Activated T-helper 17 cell treated with anti-CD3 and anti-CD28 coated beads, Interleukin-2, amount 50 U/mL, for 72 hours (primary cell): ENCODE measurements at regions not wholly inside any gene's neighbourhood (a gene's known extent, or its start where the extent isn't known, plus 50 kb on each side); places are given as distances from the start of the nearest gene placed in this dataset.

Experiments used
- ATAC-seq: fragments of 150-1000 bp; cut with Tn5 transposase; replicated peaks from 2 replicates; pipeline ENCODE4 v1.10.0; 2021; ENCODE audit warnings: mild to moderate bottlenecking, moderate library complexity
- H3K27ac Mint-ChIP-seq: one replicate; pipeline ENCODE4 v1.8.0; 2022; ENCODE audit warnings: mixed read lengths
- H3K27me3 Mint-ChIP-seq: one replicate; pipeline ENCODE4 v1.8.0; 2022; ENCODE audit warnings: mixed read lengths
- H3K36me3 Mint-ChIP-seq: one replicate; pipeline ENCODE4 v1.8.0; 2022; ENCODE audit warnings: low read depth, mild to moderate bottlenecking, mixed read lengths
- H3K4me1 Mint-ChIP-seq: one replicate; pipeline ENCODE4 v1.8.0; 2022; ENCODE audit warnings: mixed read lengths
- H3K4me3 Mint-ChIP-seq: one replicate; pipeline ENCODE4 v1.8.0; 2022; ENCODE audit warnings: mild to moderate bottlenecking, mixed read lengths
- H3K9me3 Mint-ChIP-seq: one replicate; pipeline ENCODE4 v1.8.0; 2022; ENCODE audit warnings: mixed read lengths

DNA sequence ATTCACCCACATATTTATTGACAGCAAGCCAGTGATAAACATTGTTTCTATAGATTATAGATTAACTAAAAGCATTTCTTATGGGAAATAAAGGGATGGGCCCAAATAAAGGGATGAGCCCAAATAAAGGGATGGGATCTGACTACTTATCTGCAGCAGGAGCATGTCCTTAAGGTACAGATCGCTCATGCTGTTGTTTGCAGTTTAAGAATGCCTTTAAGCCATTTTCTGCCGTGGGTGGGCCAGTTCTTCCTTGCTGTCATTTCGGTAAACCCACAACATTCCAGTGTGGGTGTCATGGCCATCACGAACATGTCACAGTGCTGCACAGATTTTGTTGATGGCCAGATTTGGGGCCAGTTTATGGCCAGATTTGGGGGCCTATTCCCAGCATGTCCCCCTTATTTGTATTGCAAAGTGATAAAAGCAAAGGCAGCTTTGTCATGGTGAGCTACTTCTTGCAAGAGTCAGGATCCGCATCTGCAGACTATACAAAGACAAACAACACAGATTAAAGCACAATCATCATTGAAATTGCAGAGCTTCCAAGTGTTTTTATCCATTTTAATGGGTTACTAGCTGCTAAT is 700.7 kb downstream of the LRFN5 start:
- no peak for ATAC-seq
- Mint-ChIP-seq H3K4me1 (no peaks in the 10 kb centered on the region), H3K27me3 (no peaks in the 10 kb centered on the region), H3K36me3 (no peaks in the 10 kb centered on the region), H3K4me3 (no peak overlapping the region), H3K9me3 (peaks cover 24% of the 10 kb centered on the region), H3K27ac (no peak overlapping the region)

DNA sequence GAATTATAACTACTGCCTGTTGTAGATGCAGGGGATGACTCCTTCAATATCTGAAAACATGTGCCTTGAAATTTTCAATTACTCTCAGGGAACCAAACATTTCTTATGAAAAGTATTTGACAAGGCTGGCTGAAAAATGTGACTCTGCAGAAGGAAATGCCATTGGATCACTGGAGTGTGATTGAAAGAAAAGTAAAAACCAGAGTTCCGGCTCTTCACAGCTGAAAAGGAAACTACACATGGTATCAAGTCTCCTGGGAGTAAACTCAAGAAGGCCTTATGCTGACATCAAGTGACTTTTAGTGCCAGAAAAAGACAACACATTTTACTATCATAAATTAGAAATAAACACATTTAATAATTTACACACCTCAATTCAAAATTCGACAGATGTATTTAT is 693.0 kb downstream of the LRFN5 start:
- H3K27me3 Mint-ChIP-seq = no peaks in the 10 kb centered on the region
- no peaks in the 10 kb centered on the region for H3K4me1 Mint-ChIP-seq
- no peaks in the 10 kb centered on the region for H3K36me3 Mint-ChIP-seq
- no peak overlapping the region for H3K27ac Mint-ChIP-seq
- peaks cover 14% of the 10 kb centered on the region for H3K9me3 Mint-ChIP-seq
- no peak for ATAC-seq
- no peak overlapping the region for H3K4me3 Mint-ChIP-seq

DNA sequence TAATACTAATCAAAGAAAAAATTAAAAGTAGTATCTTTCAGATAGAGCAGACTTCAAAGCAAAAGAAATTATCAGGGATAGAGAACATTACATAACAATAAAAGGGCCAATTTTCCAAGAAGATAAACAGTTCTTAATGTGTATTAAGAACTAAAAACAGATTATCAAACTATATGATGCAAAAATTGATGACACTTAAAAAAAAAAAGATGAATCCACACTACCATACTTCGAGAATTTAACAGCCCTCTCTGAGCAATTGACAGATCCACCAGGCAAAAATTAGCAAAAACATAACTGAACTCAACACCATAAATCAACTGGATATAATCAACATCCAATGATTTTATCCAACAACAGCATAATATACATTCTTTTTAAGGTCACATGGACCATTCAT is 686.5 kb downstream of the LRFN5 start:
- Mint-ChIP-seq H3K4me3 (no peak overlapping the region), H3K4me1 (no peaks in the 10 kb centered on the region), H3K27me3 (no peaks in the 10 kb centered on the region), H3K9me3 (peaks cover 8% of the 10 kb centered on the region), H3K36me3 (no peaks in the 10 kb centered on the region), H3K27ac (no peak overlapping the region)
- no peak for ATAC-seq

DNA sequence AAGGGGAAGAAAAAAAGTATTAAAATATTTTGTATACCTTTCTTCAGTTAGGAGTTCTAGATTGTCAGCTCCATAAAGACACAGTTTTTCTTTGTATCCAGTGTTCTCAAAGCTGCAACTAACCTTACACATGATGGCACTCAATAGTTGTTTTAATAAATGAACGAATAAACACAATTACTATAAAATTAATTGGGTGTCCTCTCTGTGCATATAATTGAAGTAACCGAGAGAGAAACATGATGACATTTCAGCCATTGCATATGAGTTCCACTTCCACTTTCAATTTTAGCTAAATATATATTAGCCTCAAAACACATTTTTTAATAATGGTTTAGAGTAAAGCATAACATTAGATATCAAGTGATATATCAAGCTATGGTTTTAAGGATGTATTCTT is 671.2 kb downstream of the LRFN5 start:
- H3K9me3 Mint-ChIP-seq = peaks cover 9% of the 10 kb centered on the region
- no peak overlapping the region for H3K27ac Mint-ChIP-seq
- H3K4me1 Mint-ChIP-seq = no peaks in the 10 kb centered on the region
- H3K4me3 Mint-ChIP-seq = no peak overlapping the region
- ATAC-seq = no peak
- no peaks in the 10 kb centered on the region for H3K36me3 Mint-ChIP-seq
- H3K27me3 Mint-ChIP-seq = no peaks in the 10 kb centered on the region

DNA sequence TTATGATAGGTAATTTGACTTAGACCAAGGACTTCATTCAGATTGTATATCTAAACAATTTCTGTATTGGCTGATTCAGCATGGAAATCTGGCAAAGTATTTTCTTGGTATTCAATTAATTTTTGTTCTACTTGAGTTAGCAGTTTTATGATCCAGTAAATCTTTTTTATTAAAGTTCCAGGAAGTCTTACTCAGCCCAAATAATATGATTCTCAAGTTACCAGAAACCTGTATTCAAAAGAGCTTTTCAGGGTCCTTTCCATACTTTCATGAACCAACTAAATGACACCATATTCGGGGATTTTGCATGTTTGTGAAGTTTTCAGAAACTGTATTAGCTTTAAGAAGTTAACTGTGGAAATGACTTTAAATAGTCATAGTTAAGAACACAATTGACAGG is 662.6 kb downstream of the LRFN5 start:
- Mint-ChIP-seq H3K4me3 (no peak overlapping the region), H3K4me1 (no peaks in the 10 kb centered on the region), H3K27me3 (no peaks in the 10 kb centered on the region), H3K36me3 (no peaks in the 10 kb centered on the region), H3K9me3 (peaks cover under 1% of the 10 kb centered on the region), H3K27ac (no peak overlapping the region)
- no peak for ATAC-seq

DNA sequence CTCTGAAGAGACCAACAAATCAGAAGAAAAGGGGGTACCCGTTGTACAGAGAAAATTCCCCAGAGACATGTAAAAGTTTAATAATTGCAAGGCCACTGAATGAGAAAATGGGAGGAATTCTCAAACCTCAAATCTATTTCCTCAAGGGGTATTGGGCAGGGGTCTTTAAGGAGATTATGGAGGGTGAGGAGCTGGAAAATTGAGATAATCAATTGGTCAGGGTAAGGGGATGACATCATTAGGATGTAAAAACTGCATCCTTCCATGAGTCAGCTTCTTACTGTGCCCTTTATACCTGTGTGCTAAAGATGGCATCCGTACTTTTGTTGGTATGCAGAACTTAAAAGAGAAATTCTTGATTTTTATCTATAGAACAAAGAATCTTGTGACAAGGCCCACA is 641.5 kb downstream of the LRFN5 start:
- ATAC-seq = no peak
- H3K4me3 Mint-ChIP-seq = no peak overlapping the region
- no peaks in the 10 kb centered on the region for H3K4me1 Mint-ChIP-seq
- no peaks in the 10 kb centered on the region for H3K36me3 Mint-ChIP-seq
- H3K27me3 Mint-ChIP-seq = no peaks in the 10 kb centered on the region
- H3K27ac Mint-ChIP-seq = no peak overlapping the region
- H3K9me3 Mint-ChIP-seq = peaks cover 3% of the 10 kb centered on the region

DNA sequence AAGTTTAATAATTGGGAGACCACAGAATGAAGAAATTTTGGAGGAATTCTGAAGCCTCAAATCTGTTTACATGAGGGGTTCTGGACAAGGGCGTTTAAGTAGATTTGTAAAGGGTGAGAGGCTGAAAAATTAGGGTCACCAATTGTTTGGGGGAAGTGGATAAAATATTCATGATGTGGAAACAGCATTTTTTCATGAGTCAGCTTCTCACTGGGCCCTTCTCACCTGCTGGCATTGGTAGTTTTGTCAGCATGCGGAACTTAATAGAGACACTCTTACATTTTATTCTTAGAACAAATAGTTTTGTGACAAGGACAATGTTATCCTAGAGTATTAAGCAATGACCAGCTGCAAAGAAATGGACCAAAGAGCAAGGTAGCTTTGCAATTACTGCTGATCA is 634.4 kb downstream of the LRFN5 start:
- Mint-ChIP-seq H3K4me1 (no peaks in the 10 kb centered on the region), H3K4me3 (no peak overlapping the region), H3K36me3 (no peaks in the 10 kb centered on the region), H3K9me3 (peaks cover 10% of the 10 kb centered on the region), H3K27me3 (no peaks in the 10 kb centered on the region), H3K27ac (no peak overlapping the region)
- no peak for ATAC-seq

DNA sequence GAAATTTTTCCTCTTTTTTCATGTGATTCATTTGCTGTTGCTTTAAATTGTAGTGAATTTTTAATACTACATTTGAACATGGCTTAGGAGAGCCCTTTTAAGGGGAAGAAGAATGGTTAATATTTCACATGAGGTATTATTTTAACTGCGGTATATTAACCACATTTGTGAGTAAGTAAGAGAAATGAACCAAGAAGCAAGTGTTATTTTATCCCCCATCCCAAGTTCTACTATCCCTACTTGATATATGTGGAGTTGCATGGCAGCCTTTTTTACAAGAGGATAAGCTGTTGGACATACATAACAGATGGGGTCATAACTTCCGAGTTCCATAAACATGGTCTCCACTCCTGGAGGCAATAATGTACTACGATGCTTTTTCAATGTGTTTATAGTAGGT is 623.3 kb downstream of the LRFN5 start:
- Mint-ChIP-seq H3K27me3 (no peaks in the 10 kb centered on the region), H3K27ac (no peak overlapping the region), H3K9me3 (no peaks in the 10 kb centered on the region), H3K4me3 (no peak overlapping the region), H3K36me3 (no peaks in the 10 kb centered on the region), H3K4me1 (no peaks in the 10 kb centered on the region)
- no peak for ATAC-seq

DNA sequence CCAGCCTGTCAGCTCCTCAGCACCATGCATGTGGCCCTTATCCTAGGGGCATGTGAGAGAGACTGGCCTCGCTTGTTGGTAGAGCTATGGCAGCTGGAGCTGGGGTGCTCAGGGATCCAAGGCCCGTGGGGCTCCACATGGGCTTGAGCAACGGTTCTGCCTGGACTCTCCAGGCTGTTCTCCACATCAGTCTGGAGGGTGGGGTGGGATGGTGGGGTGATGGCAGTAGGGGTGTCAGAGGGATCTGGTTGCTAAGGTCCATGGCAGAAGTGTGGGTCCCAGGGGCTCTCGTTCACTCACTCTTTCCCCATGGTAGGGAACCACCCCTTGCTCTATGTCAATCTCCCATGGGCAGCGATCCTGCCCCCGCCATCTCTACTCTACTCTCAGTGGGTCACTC is 622.6 kb downstream of the LRFN5 start:
- no peaks in the 10 kb centered on the region for H3K27me3 Mint-ChIP-seq
- ATAC-seq = no peak
- no peaks in the 10 kb centered on the region for H3K9me3 Mint-ChIP-seq
- H3K27ac Mint-ChIP-seq = no peak overlapping the region
- H3K4me3 Mint-ChIP-seq = no peak overlapping the region
- no peaks in the 10 kb centered on the region for H3K36me3 Mint-ChIP-seq
- no peaks in the 10 kb centered on the region for H3K4me1 Mint-ChIP-seq

DNA sequence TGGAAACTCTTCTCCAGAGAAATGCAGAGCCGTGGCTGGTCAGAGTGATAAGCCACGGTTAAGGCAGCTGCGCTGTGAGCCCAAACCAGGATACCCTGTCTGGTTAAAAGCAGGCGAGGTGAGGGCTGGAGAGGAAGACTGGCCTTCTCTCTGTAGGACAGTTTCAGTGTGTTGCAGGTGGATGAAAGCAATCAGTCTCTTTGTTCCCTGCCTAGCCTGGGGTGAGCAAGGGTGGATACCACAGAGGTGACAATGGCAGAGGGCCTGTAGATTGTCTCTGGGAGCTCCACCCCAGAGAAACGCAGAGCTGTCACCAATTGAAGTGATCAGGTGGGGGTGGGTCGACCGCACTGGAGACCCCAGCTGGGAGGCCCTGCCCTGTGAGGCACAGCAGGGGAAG is 621.9 kb downstream of the LRFN5 start:
- H3K4me3 Mint-ChIP-seq = no peak overlapping the region
- no peaks in the 10 kb centered on the region for H3K4me1 Mint-ChIP-seq
- no peaks in the 10 kb centered on the region for H3K27me3 Mint-ChIP-seq
- H3K36me3 Mint-ChIP-seq = no peaks in the 10 kb centered on the region
- ATAC-seq = no peak
- no peak overlapping the region for H3K27ac Mint-ChIP-seq
- no peaks in the 10 kb centered on the region for H3K9me3 Mint-ChIP-seq

DNA sequence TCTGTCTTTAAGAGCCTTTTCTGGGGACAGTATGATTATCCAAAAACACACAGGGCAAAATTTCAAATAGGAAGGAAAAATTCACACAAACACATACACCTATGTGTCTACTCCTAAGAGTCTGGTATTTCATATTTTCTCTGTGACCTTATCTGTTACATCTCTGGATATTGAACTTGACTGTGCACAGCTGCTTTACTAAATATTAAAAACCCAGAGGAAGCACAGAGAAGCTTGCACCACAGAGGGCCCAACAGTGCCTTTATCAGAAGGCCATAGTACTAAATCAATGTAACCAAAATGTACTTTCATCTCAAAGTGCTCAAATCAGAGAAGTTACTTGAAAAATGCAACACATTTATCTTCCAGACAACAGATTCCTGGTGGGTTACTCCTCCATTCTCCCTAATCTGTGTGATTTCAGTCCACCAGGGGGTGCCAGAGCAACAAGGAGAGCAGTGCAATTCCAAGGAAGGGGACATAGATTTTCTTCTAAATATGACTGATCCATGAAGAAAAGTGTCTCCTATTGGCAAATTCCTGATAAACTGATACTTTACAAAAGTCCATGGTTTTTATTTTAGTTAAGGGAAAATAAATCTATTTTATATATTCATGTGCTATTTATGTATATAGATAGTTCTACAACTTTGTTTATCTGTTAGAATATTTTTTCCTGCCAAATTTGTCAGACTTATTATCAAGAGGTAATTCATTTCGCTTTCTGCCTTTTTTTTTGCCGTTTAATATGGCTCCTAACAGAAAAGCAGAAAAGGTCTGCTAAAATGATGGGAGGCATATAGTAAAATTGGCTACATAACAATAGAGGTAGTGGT is 617.6 kb downstream of the LRFN5 start:
- Mint-ChIP-seq H3K4me1 (no peaks in the 10 kb centered on the region), H3K9me3 (no peaks in the 10 kb centered on the region), H3K27ac (no peak overlapping the region), H3K27me3 (no peaks in the 10 kb centered on the region), H3K4me3 (no peak overlapping the region), H3K36me3 (no peaks in the 10 kb centered on the region)
- no peak for ATAC-seq

DNA sequence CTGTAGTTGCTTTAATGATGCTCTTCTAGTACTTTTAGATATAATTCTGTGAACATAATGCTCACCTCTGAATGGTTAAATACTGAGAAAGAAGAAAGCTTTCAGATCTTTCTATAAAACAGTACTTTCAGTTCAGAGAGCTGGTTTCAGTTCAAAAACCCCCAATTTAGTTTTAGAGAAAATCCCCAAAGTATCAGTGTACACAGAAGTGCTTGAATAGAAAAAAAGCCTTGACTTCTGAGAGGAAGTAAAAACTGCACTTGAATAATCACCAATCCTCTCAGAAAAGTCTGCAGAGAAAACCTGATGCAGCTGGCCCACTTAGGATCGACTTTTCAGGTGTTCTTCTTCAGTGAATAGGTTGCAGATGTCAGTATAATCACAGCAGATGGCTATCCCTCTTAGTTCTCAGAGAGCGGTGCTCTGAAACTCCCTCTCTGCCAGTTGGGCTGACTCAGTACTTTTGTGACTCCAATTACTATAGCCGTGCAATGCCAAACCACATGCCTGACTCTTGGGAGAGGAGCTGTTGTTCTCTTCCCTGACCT is 616.3 kb downstream of the LRFN5 start:
- no peak for ATAC-seq
- Mint-ChIP-seq H3K27me3 (no peaks in the 10 kb centered on the region), H3K36me3 (no peaks in the 10 kb centered on the region), H3K4me3 (no peak overlapping the region), H3K9me3 (no peaks in the 10 kb centered on the region), H3K27ac (no peak overlapping the region), H3K4me1 (no peaks in the 10 kb centered on the region)

DNA sequence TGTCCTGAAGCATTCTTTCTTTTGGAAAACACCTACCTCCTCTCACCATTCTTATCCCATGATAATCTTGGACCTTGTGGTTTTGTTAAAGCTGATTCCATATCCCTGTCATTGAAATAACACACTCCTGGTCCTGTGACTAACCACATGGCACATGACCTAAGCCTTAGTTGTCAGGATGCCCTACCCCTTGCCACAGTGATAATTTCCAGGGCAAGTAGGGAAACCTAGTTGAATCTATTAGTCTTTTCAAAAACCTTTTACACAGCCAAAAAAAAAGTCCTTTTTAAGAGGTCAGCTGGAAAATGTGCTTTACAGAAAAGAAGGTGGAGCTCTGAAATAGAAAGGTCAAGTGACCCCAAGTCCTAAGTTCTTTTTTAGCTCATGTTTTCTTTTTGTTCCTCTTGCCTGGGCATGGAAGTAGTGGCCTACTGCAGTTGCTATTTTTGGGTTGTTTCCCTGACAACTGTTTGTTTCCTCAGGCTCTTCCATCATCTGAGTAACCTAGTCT is 608.4 kb downstream of the LRFN5 start:
- Mint-ChIP-seq H3K9me3 (no peaks in the 10 kb centered on the region), H3K36me3 (no peaks in the 10 kb centered on the region), H3K27me3 (no peaks in the 10 kb centered on the region), H3K4me1 (no peaks in the 10 kb centered on the region), H3K27ac (no peak overlapping the region), H3K4me3 (no peak overlapping the region)
- ATAC-seq = no peak

DNA sequence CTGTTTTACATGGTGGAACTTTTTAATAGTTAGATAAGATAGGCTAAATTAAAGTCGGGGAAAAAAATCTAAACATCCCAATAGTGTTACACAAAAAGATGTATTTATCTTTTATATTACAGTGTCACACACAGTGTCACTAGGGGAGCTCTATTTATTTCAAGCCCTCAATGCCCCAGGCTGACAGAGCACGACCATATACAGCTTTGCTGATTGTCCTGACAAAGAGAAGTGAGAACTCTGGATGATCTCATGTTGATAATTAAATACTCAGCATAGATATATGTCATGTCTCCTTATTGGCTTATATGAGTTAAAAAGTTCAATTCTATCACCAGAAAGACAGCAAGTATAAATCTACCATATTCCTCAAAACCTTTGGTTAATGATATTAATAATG is 594.3 kb downstream of the LRFN5 start:
- no peak for ATAC-seq
- Mint-ChIP-seq H3K9me3 (peaks cover 3% of the 10 kb centered on the region), H3K36me3 (no peaks in the 10 kb centered on the region), H3K4me3 (no peak overlapping the region), H3K27me3 (no peaks in the 10 kb centered on the region), H3K27ac (no peak overlapping the region), H3K4me1 (no peaks in the 10 kb centered on the region)

DNA sequence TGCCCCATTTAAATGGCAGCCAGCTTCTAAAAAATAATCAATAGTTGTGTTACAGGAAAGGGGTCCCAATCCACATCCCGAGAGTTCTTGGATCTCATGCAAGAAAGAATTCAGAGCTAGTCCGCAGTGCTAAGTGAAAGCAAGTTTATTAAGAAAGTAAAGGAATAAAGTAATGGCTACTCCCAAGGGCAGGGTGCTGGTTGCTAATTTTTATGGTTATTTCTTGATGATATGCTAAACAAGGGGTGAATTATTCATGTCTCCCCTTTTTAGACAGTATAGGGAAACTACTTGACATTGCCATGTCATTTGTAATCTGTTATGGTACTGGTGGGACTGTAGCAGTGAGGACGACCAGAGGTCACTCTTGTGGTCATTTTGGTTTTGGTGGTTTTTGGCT is 591.3 kb downstream of the LRFN5 start:
- no peak for ATAC-seq
- no peaks in the 10 kb centered on the region for H3K4me1 Mint-ChIP-seq
- H3K27ac Mint-ChIP-seq = no peak overlapping the region
- no peaks in the 10 kb centered on the region for H3K36me3 Mint-ChIP-seq
- peaks cover under 1% of the 10 kb centered on the region for H3K9me3 Mint-ChIP-seq
- no peaks in the 10 kb centered on the region for H3K27me3 Mint-ChIP-seq
- no peak overlapping the region for H3K4me3 Mint-ChIP-seq
